Glutamatergic neuron (in vitro differentiated cells): ENCODE measurements at regions not wholly inside any gene's neighbourhood (a gene's known extent, or its start where the extent isn't known, plus 50 kb on each side); places are given as distances from the start of the nearest gene placed in this dataset.

Experiments used
- DNase-seq: peaks from one replicate; pipeline ENCODE4 v3.0.0; 2022
- H3K27ac Mint-ChIP-seq: one replicate; pipeline ENCODE4 v1.8.0; 2020; ENCODE audit warnings: mild to moderate bottlenecking, mixed read lengths, inconsistent platforms; ENCODE audit not compliant: unreplicated experiment
- H3K27me3 Mint-ChIP-seq: one replicate; pipeline ENCODE4 v1.8.0; 2020; ENCODE audit warnings: mild to moderate bottlenecking, moderate library complexity, mixed read lengths, inconsistent platforms; ENCODE audit not compliant: unreplicated experiment
- H3K36me3 Mint-ChIP-seq: one replicate; pipeline ENCODE4 v1.8.0; 2020; ENCODE audit warnings: mild to moderate bottlenecking, mixed read lengths, inconsistent platforms; ENCODE audit not compliant: unreplicated experiment
- H3K4me1 Mint-ChIP-seq: one replicate; pipeline ENCODE4 v1.8.0; 2020; ENCODE audit warnings: mild to moderate bottlenecking, low read depth, mixed read lengths, inconsistent platforms; ENCODE audit not compliant: unreplicated experiment
- H3K4me3 Mint-ChIP-seq: one replicate; pipeline ENCODE4 v1.8.0; 2020; ENCODE audit warnings: mild to moderate bottlenecking, mixed read lengths, inconsistent platforms; ENCODE audit not compliant: unreplicated experiment
- H3K9me3 Mint-ChIP-seq: one replicate; pipeline ENCODE4 v1.8.0; 2020; ENCODE audit warnings: mild to moderate bottlenecking, moderate library complexity, mixed read lengths, inconsistent platforms; ENCODE audit not compliant: unreplicated experiment
- CTCF ChIP-seq: fragments of 200-600 bp; sonication (generic); IDR thresholded peaks from one replicate; pipeline ENCODE4 v1.5.0; 2021; ENCODE audit not compliant: partially characterized antibody, unreplicated experiment

DNA sequence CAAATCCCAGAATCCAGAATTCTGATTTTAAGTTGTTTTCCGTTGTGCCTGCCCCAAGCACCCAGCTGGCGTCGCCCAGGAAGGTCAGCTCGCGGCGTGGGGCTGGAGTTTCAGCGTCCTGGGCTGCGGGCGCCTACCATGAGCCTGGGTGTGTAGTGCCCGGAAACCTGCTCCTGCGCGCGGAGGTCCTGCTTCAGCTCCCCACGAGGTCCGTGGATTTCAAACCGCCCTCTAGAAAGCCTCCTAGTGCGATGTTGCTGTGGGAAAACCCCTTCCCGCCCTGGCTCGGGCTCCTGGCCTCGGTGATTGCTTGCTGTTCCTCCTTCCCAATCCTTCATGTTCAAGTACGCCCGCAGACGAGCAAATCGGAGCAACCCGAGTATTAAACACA is 51.3 kb upstream of the NRN1 start:
- H3K4me3 Mint-ChIP-seq = no peak overlapping the region

DNA sequence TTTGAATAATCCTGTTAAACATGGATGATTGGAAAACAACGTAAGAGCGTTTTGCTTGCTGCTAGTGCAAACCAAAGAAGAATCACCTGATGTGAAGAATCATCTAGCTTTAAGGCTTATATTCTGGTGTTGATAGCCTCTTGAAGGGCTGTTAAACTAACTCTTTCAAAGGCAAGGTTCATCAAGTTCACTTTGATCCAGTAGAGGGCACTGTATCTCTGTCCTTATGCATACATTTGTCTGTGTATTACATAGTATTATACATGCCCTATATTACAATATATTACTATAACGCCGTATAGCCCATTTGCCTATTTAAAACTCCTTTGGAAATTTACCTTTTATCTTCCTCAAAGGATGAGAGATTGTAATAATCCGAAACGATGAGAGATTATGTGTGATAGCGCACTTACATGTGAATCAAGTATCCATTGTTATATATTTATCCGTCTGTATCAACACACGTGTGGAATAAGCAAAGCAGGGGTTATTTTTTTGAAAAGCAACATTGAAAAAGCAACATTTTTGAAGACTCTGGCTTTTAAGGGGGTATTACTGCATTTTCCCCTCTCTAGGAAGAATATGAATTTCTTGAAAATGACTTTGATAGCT is 50.8 kb upstream of the NRN1 start:
- H3K4me3 Mint-ChIP-seq = no peak overlapping the region
- no peaks in the 10 kb centered on the region for H3K27me3 Mint-ChIP-seq
- H3K36me3 Mint-ChIP-seq = no peaks in the 10 kb centered on the region
- H3K27ac Mint-ChIP-seq = no peak overlapping the region
- H3K9me3 Mint-ChIP-seq = peaks cover 2% of the 10 kb centered on the region
- DNase-seq = no peak
- H3K4me1 Mint-ChIP-seq = no peaks in the 10 kb centered on the region
- peak; percentile 58 for TF ChIP-seq CTCF

More for the DNA sequence above, 51.3 kb upstream of the NRN1 start:
- no peaks in the 10 kb centered on the region for H3K36me3 Mint-ChIP-seq
- no peak for DNase-seq
- no peaks in the 10 kb centered on the region for H3K27me3 Mint-ChIP-seq
- no peak for TF ChIP-seq CTCF
- H3K9me3 Mint-ChIP-seq = peaks cover 2% of the 10 kb centered on the region
- H3K4me1 Mint-ChIP-seq = no peaks in the 10 kb centered on the region
- H3K27ac Mint-ChIP-seq = no peak overlapping the region
